ENCODE measurements at regions not wholly inside any gene's neighbourhood (a gene's known extent, or its start where the extent isn't known, plus 50 kb on each side); places are given as distances from the start of the nearest gene placed in this dataset.
A peak's percentile ranks its signal among the peaks of the same experiment; 100 is the strongest.

GRCh38 chr13:55570371-55570770 is 1570.3 kb upstream of the PRR20A start:
- H3K4me3 ChIP-seq = no peak overlapping the region
- H3K36me3 ChIP-seq = no peaks in the 10 kb centered on the region
- DNase-seq (no peak), ATAC-seq (no peak)
- no peak for TF ChIP-seq CTCF (IDR thresholded peaks at IDR 0.05)
- intact Hi-C loops (cut with DNase I) = no loop called here
- H3K4me1 ChIP-seq = no peaks in the 10 kb centered on the region
- H3K27ac ChIP-seq = no peak overlapping the region
- H3K9me3 ChIP-seq = no peaks in the 10 kb centered on the region
- H3K27me3 ChIP-seq = no peaks in the 10 kb centered on the region

GRCh38 chr13:55571237-55571867 is 1569.4 kb upstream of the PRR20A start:
- no peak overlapping the region for H3K27ac ChIP-seq
- intact Hi-C loops (cut with DNase I) = no loop called here
- no peak for DNase-seq
- no peaks in the 10 kb centered on the region for H3K4me1 ChIP-seq
- H3K9me3 ChIP-seq = no peaks in the 10 kb centered on the region
- H3K36me3 ChIP-seq = no peaks in the 10 kb centered on the region
- ATAC-seq = no peak
- H3K4me3 ChIP-seq = no peak overlapping the region
- no peaks in the 10 kb centered on the region for H3K27me3 ChIP-seq
- TF ChIP-seq CTCF (IDR thresholded peaks at IDR 0.05) = no peak

- no peak for DNase-seq
- Histone ChIP-seq H3K27me3 (no peaks in the 10 kb centered on the region), H3K9me3 (no peaks in the 10 kb centered on the region), H3K4me1 (no peaks in the 10 kb centered on the region), H3K36me3 (no peaks in the 10 kb centered on the region), H3K27ac (no peak overlapping the region), H3K4me3 (no peak overlapping the region)
- no peak for ATAC-seq
- intact Hi-C loops (cut with DNase I) = no loop called here
- no peak for TF ChIP-seq CTCF (IDR thresholded peaks at IDR 0.05)
These were observed 1568.3 kb upstream of the PRR20A start for GRCh38 chr13:55572408-55572807.

GRCh38 chr13:55572862-55573261 is 1567.9 kb upstream of the PRR20A start:
- Histone ChIP-seq H3K27ac (no peak overlapping the region), H3K4me1 (no peaks in the 10 kb centered on the region), H3K36me3 (no peaks in the 10 kb centered on the region), H3K9me3 (no peaks in the 10 kb centered on the region), H3K27me3 (no peaks in the 10 kb centered on the region), H3K4me3 (no peak overlapping the region)
- ATAC-seq (no peak), DNase-seq (no peak)
- intact Hi-C loops (cut with DNase I) = no loop called here
- no peak for TF ChIP-seq CTCF (IDR thresholded peaks at IDR 0.05)

- Histone ChIP-seq H3K27ac (no peak overlapping the region), H3K27me3 (no peaks in the 10 kb centered on the region), H3K4me3 (no peak overlapping the region), H3K4me1 (no peaks in the 10 kb centered on the region), H3K36me3 (no peaks in the 10 kb centered on the region), H3K9me3 (no peaks in the 10 kb centered on the region)
- intact Hi-C loops (cut with DNase I) = no loop called here
- ATAC-seq (no peak), DNase-seq (no peak)
- no peak for TF ChIP-seq CTCF (IDR thresholded peaks at IDR 0.05)
These were observed 1567.2 kb upstream of the PRR20A start for GRCh38 chr13:55573565-55573964.

- no peak for TF ChIP-seq CTCF (IDR thresholded peaks at IDR 0.05)
- no peaks in the 10 kb centered on the region for H3K4me1 ChIP-seq
- no peaks in the 10 kb centered on the region for H3K27me3 ChIP-seq
- no peaks in the 10 kb centered on the region for H3K36me3 ChIP-seq
- H3K4me3 ChIP-seq = no peak overlapping the region
- H3K9me3 ChIP-seq = no peaks in the 10 kb centered on the region
- no peak overlapping the region for H3K27ac ChIP-seq
- ATAC-seq (peak; percentile 16), DNase-seq (no peak)
- intact Hi-C loops (cut with DNase I) = no loop called here
These were observed 1564.3 kb upstream of the PRR20A start for GRCh38 chr13:55576389-55576788.

All from upper lobe of right lung (tissue), 1 donor.